Activated B cell treated with CpG ODN at 0.5 μM for 24 hours (primary cell): ENCODE measurements at regions not wholly inside any gene's neighbourhood (a gene's known extent, or its start where the extent isn't known, plus 50 kb on each side); places are given as distances from the start of the nearest gene placed in this dataset.

ENCODE experiments used
- ATAC-seq: fragments of 200-7000 bp; cut with Tn5 transposase; one replicate; pipeline ENCODE4 v1.10.0; 2021; ENCODE audit warnings: low read depth, mild to moderate bottlenecking, moderate library complexity
- CTCF ChIA-PET: fragments of 350-600 bp; sonication (Branson Sonifier 250); formaldehyde crosslinking; loops from one replicate; lab custom pipeline; 2021; ENCODE audit warnings: antibody characterized with exemption; lab: Charles Lee
- POLR2A ChIA-PET: fragments of 350-600 bp; sonication (Branson Sonifier 250); formaldehyde crosslinking; loops from one replicate; lab custom pipeline; 2021; ENCODE audit warnings: antibody characterized with exemption; lab: Charles Lee
- DNase-seq: peaks from one replicate; pipeline ENCODE4 v3.0.0; 2022
- H3K27ac Mint-ChIP-seq: one replicate; pipeline ENCODE4 v1.8.0; 2020; ENCODE audit warnings: mixed read lengths
- H3K27me3 Mint-ChIP-seq: one replicate; pipeline ENCODE4 v1.8.0; 2021; ENCODE audit warnings: mixed read lengths
- H3K36me3 Mint-ChIP-seq: one replicate; pipeline ENCODE4 v1.8.0; 2021; ENCODE audit warnings: low read depth, mixed read lengths
- H3K4me1 Mint-ChIP-seq: one replicate; pipeline ENCODE4 v1.8.0; 2021; ENCODE audit warnings: mixed read lengths
- H3K4me3 Mint-ChIP-seq: one replicate; pipeline ENCODE4 v1.8.0; 2020; ENCODE audit warnings: mild to moderate bottlenecking, mixed read lengths
- H3K9me3 Mint-ChIP-seq: one replicate; pipeline ENCODE4 v1.8.0; 2020; ENCODE audit warnings: mixed read lengths
- intact Hi-C: fragments of 100-400 bp; cut with micrococcal nuclease; formaldehyde crosslinking; loops from one replicate; pipeline ENCODE4 v1.15.1; 2024
- TF ChIP-seq, protein P1 (sequence below): fragments of 200-600 bp; IDR thresholded peaks from one replicate; pipeline ENCODE4 v1.8.0; 2022; ENCODE audit warnings: antibody characterized with exemption, mild to moderate bottlenecking

DNA sequence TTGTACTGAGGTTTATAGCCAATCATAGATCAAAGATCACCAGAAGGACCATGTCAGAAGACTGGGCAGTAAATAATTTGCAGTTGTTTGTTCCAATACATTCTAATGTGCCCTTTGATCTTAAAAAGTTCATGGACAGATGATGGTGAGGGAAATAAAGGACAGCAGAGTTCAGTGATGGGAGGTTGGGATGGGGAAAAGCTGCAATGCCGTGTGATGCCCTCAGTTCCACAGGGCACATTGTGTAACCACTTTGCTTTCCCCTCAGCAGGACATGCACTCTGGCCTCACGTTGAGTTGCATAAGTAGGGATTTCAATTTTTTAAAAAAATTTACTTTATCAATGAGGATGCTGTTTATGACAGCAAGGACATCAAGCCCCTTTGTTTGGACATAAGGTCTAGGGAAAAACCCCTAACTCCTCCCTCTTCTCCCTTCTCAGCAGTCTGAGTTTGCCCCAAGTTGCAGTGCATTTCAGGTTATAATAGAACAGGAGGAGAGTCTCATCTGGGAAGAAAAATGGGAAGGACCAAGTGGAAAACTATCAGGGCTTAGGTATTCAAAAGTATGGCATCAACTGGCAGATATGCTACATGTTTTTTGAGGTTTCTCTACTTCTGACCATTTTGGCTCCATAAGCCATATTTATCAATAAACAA is 83.1 kb upstream of the TMED7 start:
- TF ChIP-seq, protein P1, sequence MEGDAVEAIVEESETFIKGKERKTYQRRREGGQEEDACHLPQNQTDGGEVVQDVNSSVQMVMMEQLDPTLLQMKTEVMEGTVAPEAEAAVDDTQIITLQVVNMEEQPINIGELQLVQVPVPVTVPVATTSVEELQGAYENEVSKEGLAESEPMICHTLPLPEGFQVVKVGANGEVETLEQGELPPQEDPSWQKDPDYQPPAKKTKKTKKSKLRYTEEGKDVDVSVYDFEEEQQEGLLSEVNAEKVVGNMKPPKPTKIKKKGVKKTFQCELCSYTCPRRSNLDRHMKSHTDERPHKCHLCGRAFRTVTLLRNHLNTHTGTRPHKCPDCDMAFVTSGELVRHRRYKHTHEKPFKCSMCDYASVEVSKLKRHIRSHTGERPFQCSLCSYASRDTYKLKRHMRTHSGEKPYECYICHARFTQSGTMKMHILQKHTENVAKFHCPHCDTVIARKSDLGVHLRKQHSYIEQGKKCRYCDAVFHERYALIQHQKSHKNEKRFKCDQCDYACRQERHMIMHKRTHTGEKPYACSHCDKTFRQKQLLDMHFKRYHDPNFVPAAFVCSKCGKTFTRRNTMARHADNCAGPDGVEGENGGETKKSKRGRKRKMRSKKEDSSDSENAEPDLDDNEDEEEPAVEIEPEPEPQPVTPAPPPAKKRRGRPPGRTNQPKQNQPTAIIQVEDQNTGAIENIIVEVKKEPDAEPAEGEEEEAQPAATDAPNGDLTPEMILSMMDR: no peak
- intact Hi-C loops: no loop called here
- H3K4me1 Mint-ChIP-seq: no peaks in the 10 kb centered on the region
- ATAC-seq (no peak), DNase-seq (no peak)
- H3K4me3 Mint-ChIP-seq: no peak overlapping the region
- no peak overlapping the region for H3K27ac Mint-ChIP-seq
- peaks cover 13% of the 10 kb centered on the region for H3K9me3 Mint-ChIP-seq
- CTCF ChIA-PET: no interaction called here
- H3K36me3 Mint-ChIP-seq: no peaks in the 10 kb centered on the region
- H3K27me3 Mint-ChIP-seq: peaks cover 3% of the 10 kb centered on the region
- POLR2A ChIA-PET: no interaction called here

DNA sequence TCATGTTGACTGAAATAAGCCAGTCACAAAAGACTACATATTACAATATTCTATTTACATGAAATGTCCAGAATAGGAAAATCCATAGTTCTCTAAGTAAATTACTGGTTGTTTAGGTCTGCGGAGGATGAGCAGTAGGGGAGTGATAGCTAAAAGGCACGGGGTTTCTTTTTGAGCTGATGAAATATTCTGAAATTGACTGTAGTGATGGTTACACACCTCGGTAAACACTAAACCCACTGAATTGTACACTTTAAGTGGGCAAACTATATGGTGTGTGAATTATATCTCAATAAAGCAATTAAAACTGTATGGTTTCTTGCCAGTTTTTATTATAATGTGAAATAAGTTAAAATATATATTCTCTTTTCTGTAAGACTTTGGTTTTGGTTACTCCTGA is 77.7 kb upstream of the TMED7 start:
- CTCF ChIA-PET: no interaction called here
- Mint-ChIP-seq H3K4me1 (no peaks in the 10 kb centered on the region), H3K4me3 (no peak overlapping the region), H3K27me3 (peaks cover 4% of the 10 kb centered on the region), H3K9me3 (no peaks in the 10 kb centered on the region), H3K27ac (no peak overlapping the region), H3K36me3 (no peaks in the 10 kb centered on the region)
- no peak for DNase-seq
- ATAC-seq: no peak
- intact Hi-C loops: no loop called here
- TF ChIP-seq, protein P1: no peak
- POLR2A ChIA-PET: no interaction called here

DNA sequence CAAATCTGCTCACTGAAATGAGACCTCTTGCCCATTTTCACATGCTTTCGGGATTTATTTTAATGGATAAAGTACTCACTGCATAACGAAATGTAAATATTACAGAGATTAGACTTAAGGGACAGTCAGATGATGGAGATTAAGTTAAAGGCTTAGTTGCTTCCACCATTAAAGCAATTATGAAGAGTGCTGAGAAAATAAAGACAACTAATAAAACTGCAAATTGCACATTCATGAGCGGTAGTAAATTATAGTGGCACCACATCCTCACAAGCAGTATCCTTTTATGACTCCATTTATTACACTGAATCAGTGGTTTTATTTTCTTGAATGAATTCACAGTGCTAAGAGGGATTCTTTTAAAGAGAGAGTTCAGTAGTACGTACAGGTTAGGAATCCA is 76.2 kb upstream of the TMED7 start:
- no peaks in the 10 kb centered on the region for H3K9me3 Mint-ChIP-seq
- ATAC-seq (no peak), DNase-seq (no peak)
- ChIA-PET CTCF (no interaction called here), POLR2A (no interaction called here)
- no peaks in the 10 kb centered on the region for H3K36me3 Mint-ChIP-seq
- H3K4me1 Mint-ChIP-seq: no peaks in the 10 kb centered on the region
- TF ChIP-seq, protein P1: no peak
- H3K27ac Mint-ChIP-seq: no peak overlapping the region
- intact Hi-C loops: no loop called here
- no peak overlapping the region for H3K4me3 Mint-ChIP-seq
- peaks cover 3% of the 10 kb centered on the region for H3K27me3 Mint-ChIP-seq

DNA sequence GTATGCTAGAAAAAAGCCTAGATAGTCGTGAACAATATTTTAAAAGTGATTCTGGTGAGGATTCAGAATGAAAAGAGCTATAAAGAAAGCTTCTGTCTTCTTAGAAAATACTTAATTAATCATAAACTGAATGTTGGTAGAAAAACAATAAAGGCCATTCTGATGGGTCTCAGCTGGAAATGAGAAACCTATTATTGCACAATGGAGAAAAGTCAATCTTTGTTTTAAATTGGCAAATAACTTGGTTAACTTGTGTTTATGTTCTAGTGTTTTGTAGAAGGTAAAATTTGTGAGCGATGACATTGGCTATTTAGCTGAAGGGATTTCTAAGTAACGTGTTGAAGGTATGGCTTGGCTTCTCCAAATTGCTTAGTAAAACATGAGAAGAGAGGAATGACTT is 74.1 kb upstream of the TMED7 start:
- intact Hi-C loops: no loop called here
- POLR2A ChIA-PET: no interaction called here

DNA sequence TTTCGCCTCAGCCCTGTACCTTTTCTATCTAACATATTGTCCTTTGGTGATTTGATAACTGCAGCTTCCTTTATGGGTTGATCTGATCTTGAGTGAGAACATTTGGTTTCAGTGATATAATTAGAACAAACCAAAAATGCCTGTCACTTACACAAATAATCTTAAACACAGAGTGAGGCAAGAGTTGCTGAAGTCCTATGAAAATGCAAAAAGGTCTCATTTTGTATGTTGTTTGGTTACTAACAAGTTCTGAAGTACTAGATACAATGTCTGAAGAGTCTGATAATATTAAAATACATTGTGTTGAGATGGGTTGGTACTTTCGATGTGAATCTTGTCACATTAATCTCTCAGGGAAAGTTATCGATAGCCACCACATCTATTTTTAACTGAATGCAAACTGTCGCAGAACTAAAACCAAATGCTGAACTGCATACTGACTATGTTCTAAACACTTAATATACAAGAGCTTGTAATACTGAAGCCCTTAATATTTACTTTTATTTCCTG is 70.4 kb upstream of the TMED7 start:
- ATAC-seq (no peak), DNase-seq (no peak)
- H3K27ac Mint-ChIP-seq: no peak overlapping the region
- peaks cover 10% of the 10 kb centered on the region for H3K27me3 Mint-ChIP-seq
- TF ChIP-seq, protein P1: no peak
- POLR2A ChIA-PET: no interaction called here
- H3K9me3 Mint-ChIP-seq: no peaks in the 10 kb centered on the region
- H3K4me3 Mint-ChIP-seq: no peak overlapping the region
- CTCF ChIA-PET: no interaction called here
- no peaks in the 10 kb centered on the region for H3K36me3 Mint-ChIP-seq
- H3K4me1 Mint-ChIP-seq: no peaks in the 10 kb centered on the region
- intact Hi-C loops: no loop called here

More for the DNA sequence above, 74.1 kb upstream of the TMED7 start:
- DNase-seq (no peak), ATAC-seq (no peak)
- no peaks in the 10 kb centered on the region for H3K36me3 Mint-ChIP-seq
- H3K4me1 Mint-ChIP-seq: no peaks in the 10 kb centered on the region
- CTCF ChIA-PET: no interaction called here
- H3K4me3 Mint-ChIP-seq: no peak overlapping the region
- peaks cover 3% of the 10 kb centered on the region for H3K27me3 Mint-ChIP-seq
- TF ChIP-seq, protein P1: no peak
- H3K27ac Mint-ChIP-seq: no peak overlapping the region
- H3K9me3 Mint-ChIP-seq: no peaks in the 10 kb centered on the region
